LNCAP (cell line): ENCODE measurements at regions not wholly inside any gene's neighbourhood (a gene's known extent, or its start where the extent isn't known, plus 50 kb on each side); places are given as distances from the start of the nearest gene placed in this dataset.

ENCODE experiments used
- TF ChIP-seq, protein P1 (sequence below): fragments of 450-650 bp; IDR thresholded peaks from 2 replicates; pipeline ENCODE4 v1.5.1; 2017; ENCODE audit warnings: mild to moderate bottlenecking

GRCh38 chr5:125549322-125549911 lies 803.0 kb upstream of the ZNF608 start:
- TF ChIP-seq, protein P1, sequence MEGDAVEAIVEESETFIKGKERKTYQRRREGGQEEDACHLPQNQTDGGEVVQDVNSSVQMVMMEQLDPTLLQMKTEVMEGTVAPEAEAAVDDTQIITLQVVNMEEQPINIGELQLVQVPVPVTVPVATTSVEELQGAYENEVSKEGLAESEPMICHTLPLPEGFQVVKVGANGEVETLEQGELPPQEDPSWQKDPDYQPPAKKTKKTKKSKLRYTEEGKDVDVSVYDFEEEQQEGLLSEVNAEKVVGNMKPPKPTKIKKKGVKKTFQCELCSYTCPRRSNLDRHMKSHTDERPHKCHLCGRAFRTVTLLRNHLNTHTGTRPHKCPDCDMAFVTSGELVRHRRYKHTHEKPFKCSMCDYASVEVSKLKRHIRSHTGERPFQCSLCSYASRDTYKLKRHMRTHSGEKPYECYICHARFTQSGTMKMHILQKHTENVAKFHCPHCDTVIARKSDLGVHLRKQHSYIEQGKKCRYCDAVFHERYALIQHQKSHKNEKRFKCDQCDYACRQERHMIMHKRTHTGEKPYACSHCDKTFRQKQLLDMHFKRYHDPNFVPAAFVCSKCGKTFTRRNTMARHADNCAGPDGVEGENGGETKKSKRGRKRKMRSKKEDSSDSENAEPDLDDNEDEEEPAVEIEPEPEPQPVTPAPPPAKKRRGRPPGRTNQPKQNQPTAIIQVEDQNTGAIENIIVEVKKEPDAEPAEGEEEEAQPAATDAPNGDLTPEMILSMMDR: no peak

DNA sequence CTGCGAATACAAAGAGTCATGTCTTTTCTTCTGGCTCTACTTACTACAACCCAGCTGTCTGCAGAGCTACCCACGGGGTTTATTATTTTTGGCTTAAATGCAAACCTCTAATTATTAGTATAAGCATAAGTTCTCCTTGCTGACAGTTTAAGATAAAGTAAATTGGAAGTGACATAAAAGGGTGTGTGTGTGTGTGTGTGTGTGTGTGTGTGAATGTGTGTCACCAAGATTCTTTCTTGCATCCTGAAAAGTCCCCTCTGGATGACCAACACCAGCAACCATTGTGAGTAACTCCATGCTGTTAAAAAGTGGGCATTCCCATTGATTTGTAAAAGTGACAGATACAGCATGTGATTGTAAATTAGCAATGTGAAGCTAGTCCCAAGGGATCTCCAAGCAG lies 803.8 kb upstream of the ZNF608 start:
- TF ChIP-seq, protein P1: no peak

DNA sequence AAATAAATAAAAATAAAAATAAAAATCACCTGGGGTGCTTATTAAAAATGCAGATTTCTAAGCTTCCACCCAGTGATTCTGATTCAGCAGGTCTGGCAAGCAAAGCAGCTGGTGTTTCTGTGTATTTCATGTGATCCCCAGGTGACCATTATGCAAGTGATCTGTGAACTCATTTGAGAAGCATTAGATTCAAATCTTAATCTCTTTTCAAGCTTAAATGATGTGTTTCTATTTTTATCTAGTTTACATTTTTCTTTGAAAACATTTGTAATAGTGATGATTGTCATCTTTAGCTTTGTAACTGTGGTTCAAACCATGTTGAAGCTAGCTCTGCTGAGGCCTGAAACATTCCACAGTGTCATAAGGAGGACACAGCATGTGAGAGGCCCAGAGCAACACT lies 804.8 kb upstream of the ZNF608 start:
- TF ChIP-seq, protein P1: no peak

GRCh38 chr5:125551797-125552196 lies 805.4 kb upstream of the ZNF608 start:
- TF ChIP-seq, protein P1: no peak

DNA sequence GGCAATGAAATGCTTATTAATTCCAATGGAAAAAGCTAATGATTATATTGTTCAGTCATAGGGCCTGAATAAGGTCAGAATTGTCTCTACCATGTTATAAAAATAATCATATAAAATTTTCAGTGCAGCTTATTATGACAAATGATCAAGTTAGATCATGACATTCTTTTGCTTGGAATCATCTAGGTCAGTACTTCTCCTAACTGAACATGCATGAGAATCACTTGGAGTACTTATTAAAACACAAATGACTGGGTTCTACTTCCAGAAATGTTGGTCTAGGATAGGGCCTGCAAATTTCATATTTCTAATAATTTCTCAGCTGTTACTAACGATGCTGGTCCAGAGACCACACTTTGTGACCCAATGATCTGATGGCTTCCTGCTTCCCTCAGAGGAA lies 806.0 kb upstream of the ZNF608 start:
- TF ChIP-seq, protein P1: no peak

DNA sequence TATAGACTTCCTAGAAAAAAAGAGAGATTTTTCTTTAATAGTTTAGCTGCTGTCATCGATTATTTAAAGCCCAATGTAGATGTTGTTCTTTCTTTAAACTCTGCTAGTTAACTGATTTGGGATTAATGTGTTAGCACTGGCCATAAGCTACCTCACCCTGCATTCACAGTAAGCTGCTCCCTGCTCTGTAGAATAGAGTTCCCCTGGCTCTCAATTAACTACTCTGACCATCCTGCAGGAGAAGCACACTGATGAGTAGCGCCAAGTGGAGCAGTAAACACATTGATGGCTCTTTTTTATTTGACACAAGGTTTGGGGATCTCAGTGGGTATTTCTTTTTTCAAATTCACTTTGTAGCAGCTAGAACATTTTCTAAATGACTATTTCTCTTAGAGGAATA lies 807.9 kb upstream of the ZNF608 start:
- TF ChIP-seq, protein P1: no peak

DNA sequence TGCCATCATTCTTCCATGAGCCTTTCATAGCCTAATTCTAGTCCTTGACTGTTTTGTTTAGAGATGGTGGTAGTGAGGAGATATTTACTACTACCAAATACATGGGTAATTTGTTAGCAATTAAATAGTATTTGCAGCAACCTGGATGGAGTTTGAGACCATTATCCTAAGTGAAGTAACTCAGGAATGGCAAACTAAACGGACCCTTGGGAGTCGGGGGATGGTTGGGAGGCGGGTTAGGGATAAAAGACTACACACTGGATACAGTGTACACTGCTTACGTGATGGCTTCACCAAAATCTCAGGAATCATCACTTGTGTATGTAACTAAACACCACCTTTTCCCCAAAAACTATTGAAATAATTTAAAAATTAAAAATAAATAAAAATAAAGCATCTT lies 809.2 kb upstream of the ZNF608 start:
- TF ChIP-seq, protein P1: no peak

DNA sequence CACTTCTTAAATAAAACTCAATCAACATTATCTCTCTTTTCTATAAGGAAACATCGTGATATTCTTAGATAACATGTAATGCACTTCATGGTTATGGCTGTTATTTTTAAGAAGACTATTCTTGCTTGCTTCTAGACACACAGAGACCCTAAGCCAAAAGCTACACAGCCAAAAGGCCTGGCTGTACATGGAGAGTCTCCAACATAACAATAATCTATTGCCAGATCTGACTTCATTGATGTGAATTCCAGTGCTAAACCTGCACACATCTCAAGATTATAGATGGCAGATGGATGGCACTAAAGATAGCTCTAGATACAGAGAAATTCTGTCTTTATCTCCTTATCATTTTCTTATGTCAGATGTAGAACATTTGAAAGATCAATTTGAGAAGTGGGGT lies 811.6 kb upstream of the ZNF608 start:
- TF ChIP-seq, protein P1: no peak
